ENCODE measurements at regions not wholly inside any gene's neighbourhood (a gene's known extent, or its start where the extent isn't known, plus 50 kb on each side); places are given as distances from the start of the nearest gene placed in this dataset.

- TF ChIP-seq CTCF (IDR thresholded peaks at IDR 0.05) = no peak
- TF ChIP-seq POLR2A (IDR thresholded peaks at IDR 0.05) = no peak
These were observed 771.6 kb upstream of the ZNF608 start for GRCh38 chr5:125517973-125518550.

Measured in suprapubic skin (tissue), 3 donors.